Gastroesophageal sphincter (tissue), 3 donors: ENCODE measurements at regions not wholly inside any gene's neighbourhood (a gene's known extent, or its start where the extent isn't known, plus 50 kb on each side); places are given as distances from the start of the nearest gene placed in this dataset.

Source experiments
- POLR2A ChIP-seq, 2 donors: fragments of 450-650 bp; IDR thresholded peaks; one replicate each; pipeline ENCODE4 v1.6.1; 2017; ENCODE audit warnings: antibody characterized with exemption in 2 of 2, mild to moderate bottlenecking in 2 of 2, moderate library complexity in 1 of 2
- TF ChIP-seq, protein P1 (sequence below), 4 experiments: fragments of 200-600 bp in 2 of 4; fragments of 450-650 bp in 2 of 4; sonication (generic) in 1 of 4; IDR thresholded peaks; one replicate each; pipeline ENCODE4 v1.5.1; 2017 to 2019; ENCODE audit warnings: antibody characterized with exemption in 4 of 4, mild to moderate bottlenecking in 2 of 4, moderate library complexity in 2 of 4

DNA sequence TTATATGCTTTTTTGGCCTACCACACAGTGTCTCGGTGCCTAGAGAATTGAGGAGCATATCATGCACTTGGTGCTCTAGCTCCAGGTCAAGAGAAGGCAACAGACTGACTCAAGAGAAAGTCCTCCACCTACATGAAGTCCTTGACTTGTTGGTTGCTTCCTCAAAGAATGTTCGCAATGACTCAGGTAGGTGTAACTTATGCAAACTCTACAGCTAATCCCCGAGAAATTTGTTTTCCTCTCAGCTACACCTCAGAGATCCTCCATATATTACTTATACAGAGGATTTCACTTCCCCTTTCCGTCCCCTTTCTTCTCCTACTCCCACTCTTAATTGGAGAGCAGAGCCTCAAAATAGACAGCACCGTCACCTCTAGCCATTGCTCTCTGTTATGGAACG is 1013.1 kb downstream of the KCNMA1 start:
- TF ChIP-seq, protein P1, sequence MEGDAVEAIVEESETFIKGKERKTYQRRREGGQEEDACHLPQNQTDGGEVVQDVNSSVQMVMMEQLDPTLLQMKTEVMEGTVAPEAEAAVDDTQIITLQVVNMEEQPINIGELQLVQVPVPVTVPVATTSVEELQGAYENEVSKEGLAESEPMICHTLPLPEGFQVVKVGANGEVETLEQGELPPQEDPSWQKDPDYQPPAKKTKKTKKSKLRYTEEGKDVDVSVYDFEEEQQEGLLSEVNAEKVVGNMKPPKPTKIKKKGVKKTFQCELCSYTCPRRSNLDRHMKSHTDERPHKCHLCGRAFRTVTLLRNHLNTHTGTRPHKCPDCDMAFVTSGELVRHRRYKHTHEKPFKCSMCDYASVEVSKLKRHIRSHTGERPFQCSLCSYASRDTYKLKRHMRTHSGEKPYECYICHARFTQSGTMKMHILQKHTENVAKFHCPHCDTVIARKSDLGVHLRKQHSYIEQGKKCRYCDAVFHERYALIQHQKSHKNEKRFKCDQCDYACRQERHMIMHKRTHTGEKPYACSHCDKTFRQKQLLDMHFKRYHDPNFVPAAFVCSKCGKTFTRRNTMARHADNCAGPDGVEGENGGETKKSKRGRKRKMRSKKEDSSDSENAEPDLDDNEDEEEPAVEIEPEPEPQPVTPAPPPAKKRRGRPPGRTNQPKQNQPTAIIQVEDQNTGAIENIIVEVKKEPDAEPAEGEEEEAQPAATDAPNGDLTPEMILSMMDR (IDR thresholded peaks at IDR 0.05), result no peak
- TF ChIP-seq POLR2A (IDR thresholded peaks at IDR 0.05), result no peak
